GM21737 (cell line): ENCODE measurements at regions not wholly inside any gene's neighbourhood (a gene's known extent, or its start where the extent isn't known, plus 50 kb on each side); places are given as distances from the start of the nearest gene placed in this dataset.
"Not testable (repeated sequence)": the region's sequence is repeated elsewhere in the genome, so short reads cannot be mapped to it uniquely, and the experiment has no call there.

Experiments used
- ATAC-seq: cut with Tn5 transposase; IDR thresholded peaks from one replicate; pipeline ENCODE4 v1.9.1; 2021; ENCODE audit warnings: mild to moderate bottlenecking, moderate library complexity; ENCODE audit not compliant: unreplicated experiment

DNA sequence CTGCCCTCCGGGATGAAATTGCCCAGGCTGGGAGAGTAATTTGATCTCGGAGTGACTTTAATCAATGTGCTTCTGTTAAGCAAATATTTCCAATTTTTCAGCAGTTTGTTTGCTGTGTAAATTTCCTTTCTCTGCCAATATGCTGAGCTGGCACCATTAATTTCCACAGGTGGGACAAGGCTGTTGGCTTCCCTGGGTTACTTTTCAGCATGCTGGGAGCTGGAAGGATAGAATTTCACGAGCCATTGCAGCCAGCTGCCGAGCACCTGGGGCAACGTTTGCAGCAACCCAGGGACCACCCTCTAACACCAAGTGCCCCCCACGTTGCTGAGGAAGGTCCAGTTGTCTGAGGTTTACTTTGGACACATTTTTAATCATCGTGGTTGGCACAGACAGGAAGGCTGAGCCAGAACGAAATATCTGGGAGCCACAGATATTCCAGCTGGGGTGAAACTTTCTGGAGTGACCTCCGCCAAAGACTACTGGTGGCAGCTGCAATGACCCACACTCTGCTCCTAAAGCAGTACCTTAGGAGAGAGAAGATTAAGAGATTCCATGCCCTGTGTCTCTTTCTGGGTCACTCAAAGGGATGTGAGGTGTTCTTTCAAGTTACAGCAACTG is 293.3 kb upstream of the RGMA start:
- no peak for ATAC-seq

DNA sequence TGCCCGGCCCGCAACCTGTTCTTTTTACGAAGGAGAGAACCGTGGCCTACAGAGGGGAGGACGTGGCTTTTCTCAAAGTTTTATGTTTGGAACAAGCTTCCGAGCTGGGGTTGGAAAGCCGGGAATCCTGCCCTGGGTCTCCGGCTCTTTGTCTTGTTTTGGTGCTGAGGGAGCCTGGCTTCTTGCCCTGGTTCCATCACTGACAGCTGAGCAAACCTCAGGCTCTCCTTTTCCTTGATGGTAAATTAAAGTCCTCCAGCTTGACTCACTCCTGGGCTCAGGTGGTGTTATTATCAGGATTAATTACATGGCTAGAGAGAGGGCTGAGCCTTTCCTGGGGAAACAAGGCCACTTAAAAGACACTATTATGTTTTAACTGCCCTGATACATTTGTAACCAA is 289.5 kb upstream of the RGMA start:
- no peak for ATAC-seq

DNA sequence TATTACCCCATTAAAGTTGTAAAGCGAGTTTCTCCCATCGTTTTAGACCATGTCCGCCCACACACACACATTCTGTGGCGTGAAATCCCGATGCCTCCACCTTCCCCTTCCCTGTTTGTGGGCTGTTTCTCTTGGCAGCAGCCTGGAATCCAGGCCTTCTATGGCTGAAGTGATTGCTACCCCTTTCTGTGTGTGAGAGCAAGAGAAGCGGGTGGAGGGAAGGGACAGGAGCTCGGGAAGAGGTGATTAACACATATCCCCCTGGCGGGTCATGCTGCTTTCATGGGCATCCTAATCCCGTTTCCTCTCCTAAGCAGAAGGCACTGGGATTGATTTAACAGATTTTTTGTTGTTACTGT is 283.8 kb upstream of the RGMA start:
- ATAC-seq: no peak

DNA sequence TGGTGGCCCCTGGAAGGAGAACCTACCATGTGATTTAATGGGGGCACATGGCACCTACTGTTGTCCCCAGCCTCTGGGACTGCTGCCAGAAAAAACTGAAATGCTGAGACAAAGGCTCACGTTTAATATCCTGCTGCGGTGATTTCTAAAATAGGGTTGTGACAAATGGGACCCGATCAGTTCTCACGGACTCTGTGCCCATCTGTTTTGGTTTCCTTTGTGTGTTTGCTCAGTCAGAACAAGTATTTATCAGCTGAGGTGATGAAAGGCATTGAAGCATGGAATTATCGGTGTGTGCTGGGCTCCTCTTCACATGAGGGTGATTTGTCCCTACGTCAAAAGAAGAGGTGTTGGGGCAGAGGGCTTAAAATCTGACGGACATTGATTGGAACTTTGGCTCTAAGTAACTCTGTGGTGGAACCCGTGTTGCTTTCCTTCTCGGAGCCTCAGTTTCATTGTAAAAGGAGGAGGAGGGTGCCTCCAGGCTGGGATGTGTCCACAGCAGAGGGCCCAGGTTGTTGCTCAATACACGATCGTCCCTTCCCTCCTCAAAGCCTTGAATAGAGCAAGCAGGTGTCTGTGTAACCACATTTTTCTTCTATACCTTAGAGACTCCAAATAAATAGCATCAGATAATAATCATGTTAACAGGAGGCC is 283.3 kb upstream of the RGMA start:
- ATAC-seq: no peak

DNA sequence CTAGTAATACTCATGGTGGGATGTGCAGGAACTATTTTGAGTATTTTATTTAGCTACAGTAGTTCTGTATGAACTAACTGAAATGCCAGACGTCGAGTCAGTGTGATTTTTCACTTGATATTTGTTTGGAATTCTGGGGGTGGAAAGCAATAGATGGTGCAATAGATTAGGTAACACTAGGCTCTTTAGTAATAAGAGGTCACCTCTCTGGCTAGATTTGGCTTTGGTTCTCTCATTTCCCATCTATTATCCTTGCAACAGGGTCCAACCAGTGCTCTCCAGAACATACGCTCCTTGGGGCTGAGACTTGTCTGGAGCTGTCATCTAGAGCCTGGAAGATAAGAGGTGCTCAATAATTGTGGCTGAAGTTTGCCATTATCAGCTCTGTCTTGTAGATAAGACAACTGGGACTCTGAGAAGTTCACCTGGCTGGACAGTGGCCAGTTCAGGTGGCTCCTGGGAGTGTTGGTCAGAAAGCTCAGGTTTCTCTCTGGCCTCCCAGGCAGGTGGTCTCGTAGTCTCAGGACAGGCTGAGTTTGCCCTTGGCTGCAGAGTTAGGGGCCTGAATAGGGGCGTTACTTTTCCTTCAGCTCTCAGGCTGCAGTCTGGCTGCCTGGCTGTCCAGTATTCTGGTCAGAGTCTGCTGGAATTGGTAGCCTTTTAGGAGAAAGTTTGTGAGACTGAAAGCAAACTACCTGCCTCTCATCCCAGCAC is 277.5 kb upstream of the RGMA start:
- no peak for ATAC-seq

DNA sequence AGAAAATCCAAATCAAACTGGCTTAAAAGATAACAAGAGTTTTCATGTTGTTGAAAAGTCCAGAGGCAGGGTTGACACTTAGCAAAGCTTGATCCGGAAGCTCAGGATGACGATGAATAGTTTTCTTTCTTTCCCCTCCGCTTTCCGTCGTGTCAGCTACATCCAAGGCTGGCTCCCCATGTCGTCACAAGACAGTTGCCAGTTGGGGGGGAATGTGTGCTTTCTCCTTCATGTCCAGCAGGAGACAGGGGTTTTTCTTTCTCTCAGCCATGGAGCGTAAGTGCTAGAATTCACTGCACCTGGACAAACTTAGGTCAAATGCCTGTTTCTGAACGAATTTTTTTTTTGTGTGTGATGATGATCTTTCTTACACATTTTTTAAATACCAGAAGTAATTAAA is 273.8 kb upstream of the RGMA start:
- ATAC-seq: no peak

DNA sequence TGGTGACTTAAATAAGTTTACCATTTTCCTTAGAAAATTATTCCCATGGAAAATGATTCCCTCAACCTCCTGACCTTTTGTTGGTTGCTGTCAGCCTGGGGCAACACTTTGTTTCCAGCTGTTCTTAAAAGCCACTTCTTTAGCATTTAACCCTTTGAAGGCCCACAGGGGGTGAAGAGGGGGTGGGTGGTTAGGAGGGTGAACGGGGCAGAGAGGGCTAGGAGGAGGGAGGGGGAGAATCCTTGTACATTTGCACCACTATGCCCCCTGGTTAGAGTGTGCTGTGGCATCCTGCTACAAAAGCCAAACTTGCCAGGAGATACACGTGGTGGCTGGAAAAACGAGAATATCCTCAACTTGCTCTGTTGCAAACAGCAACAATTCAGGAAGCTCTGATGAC is 273.2 kb upstream of the RGMA start:
- no peak for ATAC-seq

DNA sequence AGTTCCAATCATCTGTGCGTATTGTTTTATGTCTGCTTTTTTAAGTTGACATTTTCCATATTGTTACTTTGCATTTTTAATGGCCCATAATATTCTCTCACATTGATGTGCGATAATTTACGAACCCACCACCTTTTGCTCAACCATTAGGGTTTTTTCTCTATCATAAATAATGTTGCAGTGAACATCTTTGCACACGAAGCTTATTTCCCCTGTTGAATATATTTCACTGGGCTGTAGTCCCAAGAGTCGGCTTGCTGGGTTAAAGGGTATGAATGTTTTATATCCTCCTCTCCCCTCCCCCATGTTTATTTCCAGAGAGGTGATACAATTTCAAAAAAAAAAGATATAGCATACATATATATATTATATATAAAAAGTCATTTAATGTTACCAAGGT is 272.7 kb upstream of the RGMA start:
- no peak for ATAC-seq

DNA sequence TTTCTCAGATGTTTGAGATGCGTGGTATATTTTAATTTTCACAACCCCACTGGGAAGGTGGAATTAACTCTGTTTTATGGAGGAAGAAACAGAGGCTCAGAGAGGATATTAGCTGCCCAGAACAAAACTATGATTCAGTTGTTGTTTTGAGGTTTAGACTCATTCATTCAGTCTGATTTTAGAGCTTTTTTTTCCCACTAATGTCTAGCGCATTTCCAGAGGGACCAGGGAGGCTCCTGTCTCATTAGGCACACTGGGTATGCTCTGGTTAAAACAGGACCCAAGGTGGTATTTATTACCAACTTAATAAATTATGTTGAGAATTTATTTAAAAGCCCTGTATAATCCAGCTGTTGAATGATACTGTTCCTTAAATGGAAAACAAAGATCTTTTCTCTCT is 272.0 kb upstream of the RGMA start:
- ATAC-seq: no peak

DNA sequence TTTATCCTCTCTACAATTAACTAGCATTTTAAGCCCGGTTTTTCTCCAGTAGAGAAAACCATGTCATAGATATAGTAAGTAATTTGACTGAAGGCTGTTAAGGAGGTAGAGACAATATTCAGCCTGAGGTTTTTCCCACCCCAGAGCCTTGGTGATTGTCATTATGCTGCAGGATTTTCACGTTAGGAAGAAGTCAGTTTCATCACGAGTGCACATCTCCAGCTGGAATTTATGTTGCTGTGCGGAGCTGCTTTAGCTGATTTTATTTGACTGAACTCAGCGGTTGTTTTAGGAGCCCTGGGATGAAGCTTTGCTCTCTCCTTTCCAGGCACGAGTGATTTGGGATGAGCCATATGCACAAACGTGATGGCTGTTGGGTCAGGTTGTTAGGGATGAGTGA is 271.3 kb upstream of the RGMA start:
- no peak for ATAC-seq

DNA sequence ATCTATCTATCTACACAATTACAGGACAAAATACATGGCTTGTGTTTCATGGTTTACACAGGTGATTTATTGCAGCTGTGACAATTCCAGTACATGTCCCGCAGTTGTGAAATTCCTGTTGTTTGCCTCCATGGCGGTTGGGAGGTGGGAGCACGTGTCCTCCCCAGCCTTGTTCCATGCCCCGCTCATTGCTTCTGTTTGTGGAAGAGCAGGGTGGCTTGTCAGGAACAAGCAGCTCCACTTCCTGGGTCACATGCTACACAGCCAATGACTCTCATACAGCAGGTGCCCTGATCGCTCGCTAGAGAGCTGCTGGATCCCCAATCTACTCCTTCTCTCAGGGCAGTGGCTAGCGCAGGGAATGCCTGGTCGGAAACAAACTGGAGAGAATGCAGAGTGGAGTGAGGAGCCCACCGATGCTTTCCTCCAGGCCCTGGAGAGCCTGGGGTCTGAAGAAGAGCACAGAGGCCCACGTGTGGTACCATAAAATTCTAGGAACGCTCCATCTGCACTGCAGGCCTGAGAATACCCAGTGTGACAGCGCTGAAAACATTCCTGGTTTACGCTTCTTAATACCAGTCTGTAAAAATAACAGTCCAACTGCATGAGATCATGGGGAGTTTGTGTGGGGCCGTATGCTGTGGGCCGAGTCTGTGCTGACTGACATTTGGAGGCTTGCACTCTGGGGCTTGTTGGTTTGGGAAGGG is 270.6 kb upstream of the RGMA start:
- ATAC-seq: no peak

DNA sequence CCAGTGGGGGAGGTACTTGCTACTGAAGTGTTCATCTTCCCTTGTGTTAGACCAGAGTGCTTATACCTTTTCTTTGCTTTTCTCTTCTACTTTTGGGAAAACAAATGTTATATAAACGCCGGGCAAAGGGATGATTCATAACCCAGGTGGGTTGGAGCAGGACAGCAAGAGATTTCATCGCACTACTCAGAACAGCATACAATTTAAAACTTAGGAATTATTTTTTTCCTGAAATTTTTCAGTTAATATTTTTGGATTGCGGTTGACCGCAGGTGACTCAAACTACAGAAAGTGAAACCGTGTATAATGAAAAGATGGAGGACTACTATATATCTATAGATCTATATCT is 270.0 kb upstream of the RGMA start:
- ATAC-seq: no peak

DNA sequence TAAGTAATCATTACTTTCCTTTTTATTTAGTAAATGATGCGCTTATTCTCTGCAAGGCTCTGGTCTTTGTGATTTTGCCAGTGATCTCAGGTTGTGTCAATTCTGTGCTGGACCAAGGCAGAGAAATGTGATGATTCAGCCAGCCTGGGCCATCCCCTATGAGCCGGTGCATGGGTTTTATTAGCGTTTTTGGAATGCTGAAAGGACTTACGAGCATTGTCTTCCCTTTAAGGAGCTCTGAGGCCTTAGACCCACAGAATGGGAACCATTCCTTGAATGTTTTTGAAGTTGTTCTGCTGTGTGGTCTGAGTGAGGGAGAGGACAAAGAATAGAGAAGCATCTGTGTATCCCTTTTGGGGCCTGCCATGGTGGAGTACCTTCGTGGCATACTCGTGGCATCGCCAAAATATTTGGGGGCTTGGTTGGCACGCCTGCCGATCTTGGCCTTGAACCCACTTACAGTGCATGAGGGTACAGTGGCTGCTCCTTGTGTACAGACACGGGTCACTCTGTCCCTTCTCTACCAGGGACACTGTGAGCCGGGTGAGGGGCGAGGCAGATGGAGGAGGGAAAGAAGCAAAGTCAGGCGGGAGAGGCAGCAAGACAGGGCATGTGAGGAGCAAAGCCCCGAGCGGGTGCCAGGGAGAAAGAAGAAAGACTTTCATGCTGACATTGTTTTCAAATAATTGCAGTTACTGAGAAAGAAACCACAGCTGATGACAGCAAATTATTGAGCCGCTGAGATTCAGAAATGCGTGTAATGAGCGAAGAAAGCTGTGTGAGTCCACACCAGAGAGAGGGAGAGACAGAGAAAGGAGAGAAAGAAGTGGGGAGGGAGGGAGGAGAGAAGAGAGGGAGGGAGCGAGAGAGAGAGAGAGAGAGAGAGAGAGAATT is 269.4 kb upstream of the RGMA start:
- ATAC-seq: no peak

DNA sequence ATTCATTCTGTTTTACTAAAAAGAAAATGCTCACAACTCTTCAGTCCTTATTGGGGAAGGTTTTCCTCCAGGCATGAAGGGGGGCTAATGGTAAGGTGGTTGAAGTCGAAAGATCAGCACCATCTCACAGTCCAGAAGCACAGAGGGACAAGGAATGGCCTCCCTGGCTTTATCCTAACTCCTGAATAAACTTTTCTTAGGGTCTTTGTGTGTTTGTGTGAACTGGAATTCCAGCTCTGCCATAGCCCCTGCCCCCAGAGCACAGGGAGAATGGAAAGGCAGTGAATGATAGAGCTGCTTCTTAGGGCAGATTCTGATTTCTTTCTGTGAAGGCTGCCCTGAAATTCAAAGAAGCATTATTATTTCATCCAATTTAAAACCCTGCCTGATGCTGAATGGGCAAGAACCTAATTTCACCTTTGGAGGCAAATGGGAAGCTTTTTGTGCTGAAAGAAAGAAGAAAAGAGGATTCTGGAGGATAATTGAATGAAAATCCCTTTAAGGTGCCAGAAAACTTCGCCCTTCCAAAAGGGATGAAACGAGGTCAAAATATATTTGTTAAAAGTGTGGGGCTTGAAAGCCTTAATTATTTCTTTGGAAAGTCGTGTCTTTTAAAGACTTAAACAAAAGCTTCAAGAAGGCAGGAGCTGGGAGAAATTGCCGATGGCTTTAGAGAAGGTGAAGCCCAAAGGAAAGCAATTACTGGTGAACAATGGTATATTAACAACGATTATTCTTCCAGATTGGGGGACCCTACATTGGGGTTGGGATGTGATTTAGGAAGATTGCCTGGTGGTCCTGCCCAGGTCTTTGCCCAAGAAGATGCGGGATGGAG is 259.9 kb upstream of the RGMA start:
- ATAC-seq: no peak

DNA sequence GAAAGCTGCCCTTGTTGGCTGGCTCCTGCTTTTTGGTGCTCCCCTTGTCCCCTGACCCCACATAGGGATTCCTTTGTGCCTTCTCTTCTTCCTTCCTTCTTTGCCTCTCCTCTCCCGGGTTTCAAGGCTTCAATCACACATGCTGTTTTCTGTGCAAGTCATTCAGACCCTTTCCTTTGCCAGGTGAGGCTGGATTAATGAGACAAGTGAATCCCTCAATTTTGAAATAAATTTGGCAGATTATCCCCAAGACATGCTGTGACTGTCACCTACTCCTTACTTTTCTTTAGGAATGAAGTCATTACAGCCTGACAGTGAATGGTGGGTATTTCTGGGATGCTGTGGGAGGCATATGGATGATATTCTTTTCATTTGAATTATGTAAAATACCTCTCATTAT is 259.0 kb upstream of the RGMA start:
- ATAC-seq: no peak

DNA sequence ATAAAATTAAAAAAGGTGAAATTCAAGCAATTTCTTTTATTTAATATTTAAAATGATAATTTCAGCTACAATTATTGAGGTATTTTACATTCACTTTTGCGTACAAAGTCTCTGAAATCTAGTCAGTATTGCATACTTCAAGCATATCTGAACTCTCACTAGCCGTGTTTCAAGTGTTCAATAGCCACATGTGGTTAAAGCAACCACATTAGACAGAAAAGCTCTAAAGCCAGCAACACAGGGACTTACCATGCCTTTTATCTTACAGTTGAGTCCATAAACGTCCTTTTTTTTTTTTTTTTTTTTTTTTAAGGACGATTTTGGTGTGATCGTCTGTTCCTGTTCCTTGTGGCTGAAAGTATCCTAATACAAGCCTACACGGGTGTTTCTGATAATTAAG is 257.0 kb upstream of the RGMA start:
- ATAC-seq: no peak

DNA sequence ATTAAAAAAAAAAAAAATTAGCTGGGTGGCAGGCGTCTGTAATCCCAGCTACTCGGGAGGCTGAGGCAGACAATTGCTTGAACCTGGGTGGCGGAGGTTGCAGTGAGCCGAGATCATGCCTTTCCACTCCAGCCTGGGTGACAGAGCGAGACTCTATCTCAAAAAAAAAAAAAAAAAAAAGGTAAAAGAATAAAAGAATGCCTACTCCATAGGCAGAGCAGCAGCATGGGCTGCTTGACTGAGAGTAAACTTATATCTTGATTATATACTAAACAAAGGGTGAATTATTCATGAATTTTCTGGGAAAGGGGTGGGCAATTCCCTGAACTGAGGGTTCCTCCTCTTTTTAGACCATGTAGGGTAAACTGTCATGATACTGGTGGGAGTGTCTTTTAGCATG is 254.4 kb upstream of the RGMA start:
- ATAC-seq: not testable (repeated sequence)

DNA sequence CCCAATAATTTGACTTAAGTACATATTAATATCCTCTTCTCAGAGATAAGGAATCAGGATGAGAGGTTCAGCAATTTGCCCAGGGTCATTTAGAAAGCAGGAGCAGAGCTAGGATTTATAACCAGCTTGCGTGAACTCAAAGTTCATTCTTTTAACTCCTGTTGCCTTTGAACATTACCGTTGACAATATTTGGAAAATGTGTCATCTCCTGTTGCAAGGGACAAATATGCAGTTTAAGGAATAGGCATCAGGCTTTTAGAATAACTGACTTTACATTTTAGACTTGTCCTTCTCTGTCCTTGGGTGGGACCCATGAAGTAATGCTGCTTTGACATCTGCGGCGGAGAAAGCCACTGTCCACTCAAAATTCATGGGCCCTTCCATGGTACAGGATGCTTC is 252.2 kb upstream of the RGMA start:
- no peak for ATAC-seq

DNA sequence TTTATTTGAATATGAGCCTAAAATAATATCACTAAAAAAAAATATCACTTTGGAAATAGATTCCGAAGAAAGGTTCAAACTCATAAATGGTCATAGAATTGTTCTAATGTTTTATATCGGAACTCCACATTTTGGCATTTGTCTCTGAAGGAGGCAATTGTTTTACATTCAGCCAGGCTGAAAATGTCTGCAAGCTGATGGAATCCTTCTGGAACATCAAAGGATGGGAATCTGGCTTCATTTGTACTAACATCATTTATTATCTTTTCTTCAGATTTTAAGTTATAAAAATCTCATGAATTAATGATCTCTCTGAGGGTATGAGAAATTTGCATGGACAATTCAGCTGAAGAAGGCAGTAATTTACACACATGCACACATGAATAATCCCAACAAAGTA is 251.4 kb upstream of the RGMA start:
- no peak for ATAC-seq

DNA sequence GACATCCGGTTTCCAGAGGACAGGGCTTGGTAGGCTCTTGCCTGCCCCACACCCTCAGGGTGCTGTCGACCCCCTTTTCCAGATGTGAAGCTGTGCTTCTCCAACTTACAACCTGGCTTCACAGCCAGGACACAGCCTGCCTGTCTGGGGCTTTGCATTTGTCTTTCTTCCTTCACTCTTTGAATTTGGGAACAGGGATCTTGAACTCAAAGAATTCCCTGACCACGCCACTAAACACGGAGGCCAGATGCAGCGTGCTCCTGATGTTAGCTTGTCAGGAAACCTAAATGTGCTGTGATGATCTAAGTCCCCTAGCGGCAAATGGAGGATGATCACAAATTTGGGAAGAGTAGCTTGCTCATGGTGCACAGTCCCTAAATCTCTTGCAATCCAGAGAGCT is 244.8 kb upstream of the RGMA start:
- no peak for ATAC-seq
